ENCODE measurements at regions not wholly inside any gene's neighbourhood (a gene's known extent, or its start where the extent isn't known, plus 50 kb on each side); places are given as distances from the start of the nearest gene placed in this dataset.

- Histone ChIP-seq H2BK5ac (ENCODE audit: low read depth, low read length, poor library complexity, severe bottlenecking) (no peak overlapping the region), H2AFZ (ENCODE audit: low read depth, low read length) (no peak overlapping the region), H3K14ac (ENCODE audit: low read length in 2 of 2) (no peak overlapping the region), H3K18ac (ENCODE audit: low read depth in 1 of 2, low read length in 2 of 2) (no peak overlapping the region), H3K23ac (ENCODE audit: low read length in 2 of 2) (no peak overlapping the region), H3K79me1 (replicated peaks; ENCODE audit: low read length, poor library complexity, severe bottlenecking) (no peaks in the 10 kb centered on the region), H2BK120ac (ENCODE audit: low read depth, low read length) (no peak overlapping the region), H3K4me1 (ENCODE audit: control insufficient read depth, insufficient read depth, low read depth, low read length) (no peaks in the 10 kb centered on the region), H2BK12ac (ENCODE audit: low read length in 2 of 2) (no peak overlapping the region), H3K27me3 (ENCODE audit: control insufficient read depth in 1 of 2, insufficient read depth in 1 of 2, low read length in 2 of 2) (no peaks in the 10 kb centered on the region), H3K9me3 (ENCODE audit: control insufficient read depth, low read length) (peaks cover 3% of the 10 kb centered on the region), H2BK15ac (ENCODE audit: low read depth, poor library complexity, severe bottlenecking) (no peak overlapping the region), H3K4ac (ENCODE audit: low read depth in 1 of 2, low read length in 2 of 2) (no peak overlapping the region), H3K36me3 (ENCODE audit: control insufficient read depth in 1 of 2, insufficient read depth in 2 of 2, low read depth in 1 of 2, low read length in 2 of 2) (no peaks in the 10 kb centered on the region), H3K9ac (ENCODE audit: low read length) (no peak overlapping the region), H3K4me3 (ENCODE audit: insufficient read depth in 1 of 2, low read depth in 1 of 2, low read length in 2 of 2) (no peak overlapping the region), H4K91ac (ENCODE audit: low read length) (no peak overlapping the region), H3K4me2 (ENCODE audit: low read length, poor library complexity, severe bottlenecking) (no peak overlapping the region), H2AK5ac (ENCODE audit: low read length, severe bottlenecking) (no peak overlapping the region), H3K27ac (ENCODE audit: low read length, poor library complexity, severe bottlenecking) (no peak overlapping the region), H4K8ac (ENCODE audit: low read length) (no peak overlapping the region)
- WGBS = no CpG with 5 or more reads among the region's 3 CpGs
- no peak for DNase-seq
These were observed 224.4 kb upstream of the CYLC2 start for GRCh38 chr9:102770704-102771103.

GRCh38 chr9:102769307-102769706 lies 225.8 kb upstream of the CYLC2 start:
- Histone ChIP-seq H3K9me3 (ENCODE audit: control insufficient read depth, low read length) (peaks cover 3% of the 10 kb centered on the region), H3K27me3 (ENCODE audit: control insufficient read depth in 1 of 2, insufficient read depth in 1 of 2, low read length in 2 of 2) (no peaks in the 10 kb centered on the region), H3K14ac (ENCODE audit: low read length in 2 of 2) (no peak overlapping the region), H4K8ac (ENCODE audit: low read length) (no peak overlapping the region), H3K23ac (ENCODE audit: low read length in 2 of 2) (no peak overlapping the region), H3K4me3 (ENCODE audit: insufficient read depth in 1 of 2, low read depth in 1 of 2, low read length in 2 of 2) (no peak overlapping the region), H3K4me1 (ENCODE audit: control insufficient read depth, insufficient read depth, low read depth, low read length) (no peaks in the 10 kb centered on the region), H3K36me3 (ENCODE audit: control insufficient read depth in 1 of 2, insufficient read depth in 2 of 2, low read depth in 1 of 2, low read length in 2 of 2) (no peaks in the 10 kb centered on the region), H2BK15ac (ENCODE audit: low read depth, poor library complexity, severe bottlenecking) (no peak overlapping the region), H4K91ac (ENCODE audit: low read length) (no peak overlapping the region), H2AK5ac (ENCODE audit: low read length, severe bottlenecking) (no peak overlapping the region), H3K4me2 (ENCODE audit: low read length, poor library complexity, severe bottlenecking) (no peak overlapping the region), H3K18ac (ENCODE audit: low read depth in 1 of 2, low read length in 2 of 2) (no peak overlapping the region), H3K9ac (ENCODE audit: low read length) (no peak overlapping the region), H2BK12ac (ENCODE audit: low read length in 2 of 2) (no peak overlapping the region), H2BK5ac (ENCODE audit: low read depth, low read length, poor library complexity, severe bottlenecking) (no peak overlapping the region), H3K79me1 (replicated peaks; ENCODE audit: low read length, poor library complexity, severe bottlenecking) (no peaks in the 10 kb centered on the region), H3K4ac (ENCODE audit: low read depth in 1 of 2, low read length in 2 of 2) (no peak overlapping the region), H3K27ac (ENCODE audit: low read length, poor library complexity, severe bottlenecking) (no peak overlapping the region), H2AFZ (ENCODE audit: low read depth, low read length) (no peak overlapping the region), H2BK120ac (ENCODE audit: low read depth, low read length) (no peak overlapping the region)
- no peak for DNase-seq
- no CpG with 5 or more reads among the region's 1 CpG for WGBS

GRCh38 chr9:102768002-102768401 lies 227.1 kb upstream of the CYLC2 start:
- Histone ChIP-seq H2BK5ac (ENCODE audit: low read depth, low read length, poor library complexity, severe bottlenecking) (no peak overlapping the region), H3K14ac (ENCODE audit: low read length in 2 of 2) (no peak overlapping the region), H4K8ac (ENCODE audit: low read length) (no peak overlapping the region), H3K9ac (ENCODE audit: low read length) (no peak overlapping the region), H4K91ac (ENCODE audit: low read length) (no peak overlapping the region), H2BK12ac (ENCODE audit: low read length in 2 of 2) (no peak overlapping the region), H2AFZ (ENCODE audit: low read depth, low read length) (no peak overlapping the region), H2AK5ac (ENCODE audit: low read length, severe bottlenecking) (no peak overlapping the region), H3K4ac (ENCODE audit: low read depth in 1 of 2, low read length in 2 of 2) (no peak overlapping the region), H3K18ac (ENCODE audit: low read depth in 1 of 2, low read length in 2 of 2) (no peak overlapping the region), H3K27me3 (ENCODE audit: control insufficient read depth in 1 of 2, insufficient read depth in 1 of 2, low read length in 2 of 2) (no peaks in the 10 kb centered on the region), H3K27ac (ENCODE audit: low read length, poor library complexity, severe bottlenecking) (no peak overlapping the region), H3K4me3 (ENCODE audit: insufficient read depth in 1 of 2, low read depth in 1 of 2, low read length in 2 of 2) (no peak overlapping the region), H3K79me1 (replicated peaks; ENCODE audit: low read length, poor library complexity, severe bottlenecking) (no peaks in the 10 kb centered on the region), H3K23ac (ENCODE audit: low read length in 2 of 2) (no peak overlapping the region), H3K4me2 (ENCODE audit: low read length, poor library complexity, severe bottlenecking) (no peak overlapping the region), H3K9me3 (ENCODE audit: control insufficient read depth, low read length) (peaks cover 3% of the 10 kb centered on the region), H2BK120ac (ENCODE audit: low read depth, low read length) (no peak overlapping the region), H3K36me3 (ENCODE audit: control insufficient read depth in 1 of 2, insufficient read depth in 2 of 2, low read depth in 1 of 2, low read length in 2 of 2) (no peaks in the 10 kb centered on the region), H2BK15ac (ENCODE audit: low read depth, poor library complexity, severe bottlenecking) (no peak overlapping the region), H3K4me1 (ENCODE audit: control insufficient read depth, insufficient read depth, low read depth, low read length) (no peaks in the 10 kb centered on the region)
- DNase-seq = no peak
- 90% methylated on average over 1 of the region's 3 CpGs for WGBS

- Histone ChIP-seq H2AFZ (ENCODE audit: low read depth, low read length) (no peak overlapping the region), H3K79me1 (replicated peaks; ENCODE audit: low read length, poor library complexity, severe bottlenecking) (no peaks in the 10 kb centered on the region), H2BK5ac (ENCODE audit: low read depth, low read length, poor library complexity, severe bottlenecking) (no peak overlapping the region), H2BK12ac (ENCODE audit: low read length in 2 of 2) (no peak overlapping the region), H4K91ac (ENCODE audit: low read length) (no peak overlapping the region), H3K4ac (ENCODE audit: low read depth in 1 of 2, low read length in 2 of 2) (no peak overlapping the region), H3K4me1 (ENCODE audit: control insufficient read depth, insufficient read depth, low read depth, low read length) (no peaks in the 10 kb centered on the region), H3K9me3 (ENCODE audit: control insufficient read depth, low read length) (no peaks in the 10 kb centered on the region), H2BK120ac (ENCODE audit: low read depth, low read length) (no peak overlapping the region), H4K8ac (ENCODE audit: low read length) (no peak overlapping the region), H3K36me3 (ENCODE audit: control insufficient read depth in 1 of 2, insufficient read depth in 2 of 2, low read depth in 1 of 2, low read length in 2 of 2) (no peaks in the 10 kb centered on the region), H3K9ac (ENCODE audit: low read length) (no peak overlapping the region), H3K27me3 (ENCODE audit: control insufficient read depth in 1 of 2, insufficient read depth in 1 of 2, low read length in 2 of 2) (no peaks in the 10 kb centered on the region), H3K14ac (ENCODE audit: low read length in 2 of 2) (no peak overlapping the region), H2AK5ac (ENCODE audit: low read length, severe bottlenecking) (no peak overlapping the region), H3K27ac (ENCODE audit: low read length, poor library complexity, severe bottlenecking) (no peak overlapping the region), H3K18ac (ENCODE audit: low read depth in 1 of 2, low read length in 2 of 2) (no peak overlapping the region), H3K4me3 (ENCODE audit: insufficient read depth in 1 of 2, low read depth in 1 of 2, low read length in 2 of 2) (no peak overlapping the region), H2BK15ac (ENCODE audit: low read depth, poor library complexity, severe bottlenecking) (no peak overlapping the region), H3K4me2 (ENCODE audit: low read length, poor library complexity, severe bottlenecking) (no peak overlapping the region), H3K23ac (ENCODE audit: low read length in 2 of 2) (no peak overlapping the region)
- no peak for DNase-seq
- WGBS = 68% methylated on average over 2 of the region's 4 CpGs
These were observed 228.1 kb upstream of the CYLC2 start for GRCh38 chr9:102767076-102767475.
